GM23338 (cell line): ENCODE measurements at regions not wholly inside any gene's neighbourhood (a gene's known extent, or its start where the extent isn't known, plus 50 kb on each side); places are given as distances from the start of the nearest gene placed in this dataset.

Experiments used
- ATAC-seq: fragments of 200-7000 bp; cut with Tn5 transposase; 3 replicates; pipeline ENCODE4 v1.9.1; 2020
- DNase-seq: peaks from one replicate; pipeline ENCODE4 v3.0.0-alpha.2; 2015; ENCODE audit warnings: low spot score
- H2AFZ ChIP-seq: fragments of 200-600 bp; sonication (generic); 2 replicates; pipeline ENCODE4 v1.8.0; 2016; ENCODE audit warnings: antibody characterized with exemption, mild to moderate bottlenecking, moderate library complexity
- H3F3A ChIP-seq: fragments of 200-600 bp; sonication (generic); replicated peaks from 2 replicates; pipeline ENCODE4 v1.8.0; 2017; ENCODE audit warnings: antibody characterized with exemption, mixed run types, low read depth
- H3K27ac ChIP-seq: fragments of 200-600 bp; sonication (generic); 2 replicates; pipeline ENCODE4 v1.6.1; 2016; ENCODE audit warnings: low read depth
- H3K27me3 ChIP-seq: fragments of 200-600 bp; sonication (generic); 2 replicates; pipeline ENCODE4 v1.8.0; 2016; ENCODE audit warnings: mild to moderate bottlenecking, mixed run types, moderate library complexity; ENCODE audit not compliant: insufficient read depth
- H3K36me3 ChIP-seq: fragments of 200-600 bp; sonication (generic); 2 replicates; pipeline ENCODE4 v1.8.0; 2016; ENCODE audit warnings: mild to moderate bottlenecking; ENCODE audit not compliant: insufficient read depth
- H3K4me1 ChIP-seq: fragments of 200-600 bp; sonication (generic); 2 replicates; pipeline ENCODE4 v1.8.0; 2016; ENCODE audit warnings: mild to moderate bottlenecking, moderate library complexity; ENCODE audit not compliant: insufficient read depth
- H3K4me2 ChIP-seq: fragments of 200-600 bp; sonication (generic); 2 replicates; pipeline ENCODE4 v1.7.1; 2017; ENCODE audit warnings: mixed run types
- H3K4me3 ChIP-seq: fragments of 200-600 bp; sonication (generic); 2 replicates; pipeline ENCODE4 v1.6.1; 2016; ENCODE audit warnings: mixed run types
- H3K79me2 ChIP-seq: fragments of 200-600 bp; sonication (generic); replicated peaks from 2 replicates; pipeline ENCODE4 v1.8.0; 2017; ENCODE audit warnings: mild to moderate bottlenecking; ENCODE audit not compliant: insufficient read depth
- H3K9me2 ChIP-seq: fragments of 200-600 bp; sonication (generic); 2 replicates; pipeline ENCODE4 v1.8.0; 2017; ENCODE audit not compliant: insufficient read depth
- H4K20me1 ChIP-seq: fragments of 200-600 bp; sonication (generic); replicated peaks from 2 replicates; pipeline ENCODE4 v1.8.0; 2017; ENCODE audit warnings: mild to moderate bottlenecking; ENCODE audit not compliant: insufficient read depth
- H3K27ac Mint-ChIP-seq: 2 replicates; pipeline ENCODE4 v1.8.0; 2020; ENCODE audit warnings: inconsistent platforms, mild to moderate bottlenecking, moderate library complexity, mixed read lengths
- H3K27me3 Mint-ChIP-seq: 3 replicates; pipeline ENCODE4 v1.8.0; 2022; ENCODE audit warnings: low read depth, mild to moderate bottlenecking, moderate library complexity, mixed read lengths, inconsistent platforms; ENCODE audit not compliant: insufficient read depth, poor library complexity
- H3K36me3 Mint-ChIP-seq: 3 replicates; pipeline ENCODE4 v1.8.0; 2021; ENCODE audit warnings: low read depth, mild to moderate bottlenecking, inconsistent platforms, moderate library complexity, mixed read lengths
- H3K4me1 Mint-ChIP-seq: 3 replicates; pipeline ENCODE4 v1.8.0; 2020; ENCODE audit warnings: mild to moderate bottlenecking, inconsistent platforms, mixed read lengths
- H3K4me3 Mint-ChIP-seq: 3 replicates; pipeline ENCODE4 v1.8.0; 2021; ENCODE audit warnings: moderate library complexity, mild to moderate bottlenecking, inconsistent platforms, mixed read lengths
- H3K9me3 Mint-ChIP-seq: 3 replicates; pipeline ENCODE4 v1.8.0; 2020; ENCODE audit warnings: moderate library complexity, mild to moderate bottlenecking, inconsistent platforms, mixed read lengths
- CREB1 ChIP-seq: fragments of 250-450 bp; sonication (Bioruptor Pico); IDR thresholded peaks from 2 replicates; pipeline ENCODE4 v1.5.0; 2020; ENCODE audit warnings: low read depth, mild to moderate bottlenecking, moderate library complexity
- CTCF ChIP-seq, 2 experiments: fragments of 200-600 bp in 1 of 2; sonication (generic) in 1 of 2; conservative IDR thresholded peaks; 2 replicates each; pipeline versions ENCODE4 v1.5.1 to v1.6.1; 2016 to 2017; ENCODE audit warnings: antibody characterized with exemption in 2 of 2, low read depth in 2 of 2, mild to moderate bottlenecking in 2 of 2, moderate library complexity in 1 of 2
- JUNB ChIP-seq: IDR thresholded peaks from one replicate; pipeline ENCODE4 v1.6.1; 2016; ENCODE audit warnings: antibody characterized with exemption; ENCODE audit not compliant: unreplicated experiment
- ZNF331 ChIP-seq: fragments of 250-450 bp; sonication (Bioruptor Pico); IDR thresholded peaks from 2 replicates; pipeline ENCODE4 v1.5.0; 2020; ENCODE audit warnings: low read depth, mild to moderate bottlenecking, moderate library complexity
- ZNF462 ChIP-seq: fragments of 250-450 bp; sonication (Bioruptor Pico); IDR thresholded peaks from 2 replicates; pipeline ENCODE4 v1.5.0; 2020; ENCODE audit warnings: mild to moderate bottlenecking, moderate library complexity

DNA sequence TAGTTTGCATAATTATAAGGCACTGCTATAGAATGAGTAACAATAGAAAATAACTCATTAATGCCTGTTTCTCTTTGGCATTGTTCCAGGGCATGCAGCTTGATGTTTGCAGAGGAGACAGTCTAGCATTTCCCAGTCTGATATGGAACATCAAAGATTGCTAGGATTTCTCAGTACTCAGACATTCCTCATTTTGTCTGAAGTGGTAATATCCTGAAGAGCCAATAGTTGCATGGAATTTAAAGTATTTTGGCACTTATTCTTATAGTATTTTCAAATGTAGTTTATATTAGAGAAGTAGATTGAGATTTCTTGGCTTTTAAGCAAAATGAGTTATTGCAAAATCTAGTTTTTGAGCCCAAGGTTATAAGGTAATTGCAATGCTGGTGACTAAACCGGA lies 337.3 kb upstream of the E2F7 start (continued):
- no peak for TF ChIP-seq ZNF462
- TF ChIP-seq CREB1 (CRISPR knock-in tag) = no peak
- TF ChIP-seq JUNB = no peak

DNA sequence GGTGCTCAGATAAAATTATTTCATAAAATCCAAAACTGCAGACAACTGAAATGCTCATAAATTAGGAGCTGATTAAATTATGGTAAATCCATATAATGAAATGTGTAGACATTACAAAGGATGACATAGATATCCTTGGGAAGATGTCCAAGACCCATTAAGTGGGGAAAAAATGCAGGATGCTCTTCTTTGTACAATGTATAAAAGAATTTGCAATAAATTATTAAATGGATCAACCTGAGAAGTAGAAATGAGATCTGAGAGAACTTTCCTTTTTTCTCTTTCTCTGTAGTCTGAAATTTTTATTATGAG lies 336.4 kb upstream of the E2F7 start:
- ATAC-seq = no peak
- Histone ChIP-seq H4K20me1 (no peaks in the 10 kb centered on the region), H3K79me2 (no peaks in the 10 kb centered on the region), H3K27me3 (no peaks in the 10 kb centered on the region), H3K36me3 (no peaks in the 10 kb centered on the region), H3K4me3 (no peak overlapping the region), H3K9me2 (no peaks in the 10 kb centered on the region), H3K4me1 (peaks cover 14% of the 10 kb centered on the region), H3F3A (no peaks in the 10 kb centered on the region), H3K4me2 (no peak overlapping the region), H3K27ac (no peak overlapping the region), H2AFZ (no peak overlapping the region)
- Mint-ChIP-seq H3K27ac (no peak overlapping the region), H3K9me3 (no peaks in the 10 kb centered on the region), H3K36me3 (no peaks in the 10 kb centered on the region), H3K4me1 (peaks cover 11% of the 10 kb centered on the region), H3K27me3 (peaks cover 3% of the 10 kb centered on the region), H3K4me3 (no peak overlapping the region)
- DNase-seq = no peak
- TF ChIP-seq ZNF462 = no peak
- TF ChIP-seq CTCF (conservative IDR thresholded peaks at IDR 0.05; ENCODE audit: low read depth in 2 of 2) = no peak
- no peak for TF ChIP-seq CREB1 (CRISPR knock-in tag)
- no peak for TF ChIP-seq ZNF331
